ENCODE measurements at regions not wholly inside any gene's neighbourhood (a gene's known extent, or its start where the extent isn't known, plus 50 kb on each side); places are given as distances from the start of the nearest gene placed in this dataset.

GRCh38 chr6:148242180-148242579, 100.5 kb upstream of the SASH1 start:
- ChIA-PET POLR2A (ENCODE audit: partially characterized antibody) (no interaction called here), CTCF (ENCODE audit: partially characterized antibody) (interaction anchor here (0.9 to 2.7 kb wide), 2 partner anchors 10 to 62 kb away, joined by 3 to 10 read pairs; no protein-coding TSS in a partner anchor)
- no peak overlapping the region for H2BK15ac ChIP-seq (ENCODE audit: low read length)
- no peak overlapping the region for H3K14ac ChIP-seq (ENCODE audit: insufficient read length)
- no peak overlapping the region for H3K4ac ChIP-seq (replicated peaks; ENCODE audit: insufficient read length, low read depth, low read length)
- no peaks in the 10 kb centered on the region for H3K23me2 ChIP-seq (ENCODE audit: low read depth, low read length)
- no peak overlapping the region for H4K8ac ChIP-seq (ENCODE audit: extremely low read depth, insufficient read depth, low read length)
- H2BK120ac ChIP-seq (replicated peaks; ENCODE audit: low read depth, low read length): no peak overlapping the region
- H2BK5ac ChIP-seq (ENCODE audit: low read depth, low read length): no peak overlapping the region
- H4K5ac ChIP-seq (ENCODE audit: insufficient read length, low read depth, low read length): no peak overlapping the region
- no peak overlapping the region for H2AK5ac ChIP-seq (ENCODE audit: low read depth, low read length)
- no peak overlapping the region for H3K56ac ChIP-seq (replicated peaks; ENCODE audit: insufficient read length, low read depth, low read length)
- no peaks in the 10 kb centered on the region for H3K4me1 ChIP-seq (replicated peaks in 1 of 4; ENCODE audit: control insufficient read depth in 3 of 4, insufficient read depth in 4 of 4, low read length in 3 of 4)
- DNase-seq (ENCODE audit: low read depth in 1 of 2, low spot score in 2 of 2): no peak
- no peaks in the 10 kb centered on the region for H3K36me3 ChIP-seq (ENCODE audit: control insufficient read depth in 2 of 4, insufficient read depth in 4 of 4, low read length in 3 of 4)
- H3K79me1 ChIP-seq (ENCODE audit: low read depth, low read length): no peaks in the 10 kb centered on the region
- FAIRE-seq: no peak
- no peak overlapping the region for H2AFZ ChIP-seq (ENCODE audit: low read length)
- no peak overlapping the region for H2BK12ac ChIP-seq (ENCODE audit: low read depth, low read length)
- no peak overlapping the region for H3K18ac ChIP-seq (ENCODE audit: extremely low read depth, low read length)
- H4K20me1 ChIP-seq (replicated peaks in 1 of 2; ENCODE audit: control insufficient read depth in 1 of 2, insufficient read depth in 2 of 2, low read length in 2 of 2): no peaks in the 10 kb centered on the region
- no peak overlapping the region for H2BK20ac ChIP-seq (ENCODE audit: low read length)
- H3K23ac ChIP-seq (ENCODE audit: insufficient read length): no peak overlapping the region
- no peak overlapping the region for H3K27ac ChIP-seq (ENCODE audit: low read depth, low read length)
- no peaks in the 10 kb centered on the region for H3K9me3 ChIP-seq (ENCODE audit: insufficient read depth in 2 of 2, low read depth in 1 of 2, low read length in 1 of 2)
- no peak overlapping the region for H4K91ac ChIP-seq (replicated peaks; ENCODE audit: insufficient read length, low read length)
- WGBS, 2 experiments (ENCODE audit: extremely low coverage in 1 of 2, insufficient coverage in 1 of 2, insufficient read length in 1 of 2, insufficient replicate concordance in 2 of 2, low coverage in 1 of 2, low lambda C conversion rate in 2 of 2, missing lambda C conversion rate in 1 of 2): 88% methylated on average over 4 of the region's 4 CpGs; no CpG with 5 or more reads in 1 of the 2 experiments
- no peak overlapping the region for H3K4me2 ChIP-seq (ENCODE audit: insufficient read depth in 1 of 2, low read depth in 2 of 2, low read length in 2 of 2)
- H3K9ac ChIP-seq (replicated peaks in 1 of 4; ENCODE audit: extremely low read depth in 1 of 4, low read depth in 3 of 4, low read length in 3 of 4): no peak overlapping the region
- H3K27me3 ChIP-seq (replicated peaks in 1 of 4; ENCODE audit: control insufficient read depth in 3 of 4, extremely low read depth in 1 of 4, insufficient read depth in 3 of 4, low read length in 3 of 4): no peaks in the 10 kb centered on the region
- no peak overlapping the region for H3K4me3 ChIP-seq (ENCODE audit: extremely low read depth in 1 of 4, insufficient read depth in 2 of 4, low read depth in 3 of 4, low read length in 4 of 4)
- no peaks in the 10 kb centered on the region for H3K79me2 ChIP-seq (ENCODE audit: control insufficient read depth in 1 of 2, insufficient read depth in 2 of 2, low read length in 2 of 2)
- TF ChIP-seq POLR2AphosphoS5 (IDR thresholded peaks at IDR 0.05; ENCODE audit: low read depth, low read length): no peak
- TF ChIP-seq SP4 (IDR thresholded peaks at IDR 0.05; ENCODE audit: low read length): no peak
- TF ChIP-seq POU5F1 (IDR thresholded peaks at IDR 0.05; ENCODE audit: low read depth, low read length): no peak
- no peak for TF ChIP-seq CBX5 (IDR thresholded peaks at IDR 0.05; ENCODE audit: low read depth, low read length)
- no peak for TF ChIP-seq CHD2 (IDR thresholded peaks at IDR 0.05; ENCODE audit: low read length)
- no peak for TF ChIP-seq NANOG (IDR thresholded peaks at IDR 0.05; ENCODE audit: insufficient read depth, low read depth, low read length, poor library complexity, severe bottlenecking)
- no peak for TF ChIP-seq CHD1 (IDR thresholded peaks at IDR 0.05; ENCODE audit: low read depth, low read length)
- no peak for TF ChIP-seq SRF (IDR thresholded peaks at IDR 0.05; ENCODE audit: low read depth, low read length)
- no peak for TF ChIP-seq RBBP5 (IDR thresholded peaks at IDR 0.05; ENCODE audit: borderline replicate concordance, low read depth, low read length)
- no peak for TF ChIP-seq TBP (IDR thresholded peaks at IDR 0.05; ENCODE audit: low read depth, low read length)
- no peak for TF ChIP-seq EZH2 (IDR thresholded peaks at IDR 0.05; ENCODE audit: low read depth, low read length, severe bottlenecking)
- no peak for TF ChIP-seq SAP30 (IDR thresholded peaks at IDR 0.05; ENCODE audit: insufficient read depth, insufficient replicate concordance, low read length)
- TF ChIP-seq RFX5 (IDR thresholded peaks at IDR 0.05; ENCODE audit: borderline replicate concordance, low read depth, low read length): no peak
- TF ChIP-seq, protein P1, sequence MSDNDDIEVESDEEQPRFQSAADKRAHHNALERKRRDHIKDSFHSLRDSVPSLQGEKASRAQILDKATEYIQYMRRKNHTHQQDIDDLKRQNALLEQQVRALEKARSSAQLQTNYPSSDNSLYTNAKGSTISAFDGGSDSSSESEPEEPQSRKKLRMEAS (IDR thresholded peaks at IDR 0.05): no peak
- TF ChIP-seq RNF2 (IDR thresholded peaks at IDR 0.05; ENCODE audit: borderline replicate concordance, low read depth, low read length, missing control alignments, poor library complexity, severe bottlenecking): no peak

Data from H1 (cell line).